ENCODE measurements at regions not wholly inside any gene's neighbourhood (a gene's known extent, or its start where the extent isn't known, plus 50 kb on each side); places are given as distances from the start of the nearest gene placed in this dataset.
"Not testable (repeated sequence)": the region's sequence is repeated elsewhere in the genome, so short reads cannot be mapped to it uniquely, and the experiment has no call there.

- DNase-seq (ENCODE audit: low spot score) (no peak), FAIRE-seq (no peak)
Observed at GRCh38 chr14:41295734-41296133, 310.9 kb upstream of the LRFN5 start.

DNA sequence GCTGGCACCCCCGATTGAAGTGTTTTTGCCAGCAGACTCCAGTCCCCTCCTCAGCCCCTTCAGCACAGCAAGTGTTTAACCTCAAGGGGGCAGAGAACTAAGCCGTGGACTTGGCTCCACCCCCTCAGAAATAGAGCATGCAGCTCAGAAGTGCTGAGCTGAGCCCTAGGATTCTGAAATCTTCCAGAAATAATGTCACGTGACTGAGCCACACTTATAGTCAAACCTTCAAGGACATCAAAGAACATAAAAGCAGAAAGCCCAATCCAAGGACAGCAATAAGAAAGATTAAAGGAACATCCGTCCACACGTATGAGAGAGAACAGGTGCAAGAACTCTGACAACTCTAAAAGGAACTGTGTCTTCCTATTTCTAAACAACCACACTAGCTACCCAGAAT, 317.7 kb upstream of the LRFN5 start:
- FAIRE-seq (no peak), DNase-seq (ENCODE audit: low spot score) (no peak)

GRCh38 chr14:41285186-41285748, 321.4 kb upstream of the LRFN5 start:
- no peak for DNase-seq (ENCODE audit: low spot score)
- no peak for FAIRE-seq

- no peak for FAIRE-seq
- no peak for DNase-seq (ENCODE audit: low spot score)
Observed at GRCh38 chr14:41280745-41281144, 325.9 kb upstream of the LRFN5 start.

DNA sequence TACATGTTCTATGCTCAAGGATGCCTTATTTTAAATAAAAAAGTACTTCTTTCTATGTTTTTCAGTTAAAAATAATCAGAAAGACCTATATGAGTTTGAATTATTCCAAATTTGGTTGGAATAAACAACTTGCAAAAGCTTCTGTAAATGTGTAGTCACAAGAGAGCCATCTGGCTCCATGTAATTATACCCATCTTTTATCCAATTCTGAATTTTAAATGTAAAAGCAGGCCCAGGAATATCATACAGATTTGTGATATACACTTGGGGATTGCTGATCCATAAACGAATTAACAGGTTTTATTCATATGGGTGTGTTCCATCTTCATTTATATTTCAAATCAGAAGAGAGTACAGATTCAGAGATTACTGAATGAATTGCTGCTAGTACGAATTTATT, 329.2 kb upstream of the LRFN5 start:
- no peak for FAIRE-seq
- no peak for DNase-seq (ENCODE audit: low spot score)

GRCh38 chr14:41257476-41257875, 349.2 kb upstream of the LRFN5 start:
- no peak for DNase-seq (ENCODE audit: low spot score)
- FAIRE-seq = no peak

DNA sequence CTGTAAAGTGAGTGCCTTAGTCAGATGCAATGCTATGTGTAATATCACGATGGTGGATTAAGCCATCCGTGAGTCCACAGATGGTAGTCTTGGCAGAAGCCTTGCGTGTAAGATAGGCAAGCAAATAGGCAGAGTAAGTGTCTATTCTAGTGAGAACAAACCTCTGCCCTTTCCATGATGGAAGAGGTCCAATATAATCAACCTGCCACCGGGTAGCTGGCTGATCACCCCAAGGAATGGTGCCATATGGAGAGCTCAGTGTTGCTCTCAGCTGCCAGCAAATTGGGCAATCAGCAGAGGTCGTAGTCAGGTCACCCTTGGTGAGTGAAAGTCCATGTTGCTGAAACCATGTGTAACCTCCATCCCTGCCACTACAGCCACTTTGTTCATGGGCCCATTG, 371.2 kb upstream of the LRFN5 start:
- FAIRE-seq = no peak
- DNase-seq (ENCODE audit: low spot score) = no peak

- DNase-seq (ENCODE audit: low spot score) = no peak
- FAIRE-seq = no peak
Observed at GRCh38 chr14:41230683-41231082, 376.0 kb upstream of the LRFN5 start.

DNA sequence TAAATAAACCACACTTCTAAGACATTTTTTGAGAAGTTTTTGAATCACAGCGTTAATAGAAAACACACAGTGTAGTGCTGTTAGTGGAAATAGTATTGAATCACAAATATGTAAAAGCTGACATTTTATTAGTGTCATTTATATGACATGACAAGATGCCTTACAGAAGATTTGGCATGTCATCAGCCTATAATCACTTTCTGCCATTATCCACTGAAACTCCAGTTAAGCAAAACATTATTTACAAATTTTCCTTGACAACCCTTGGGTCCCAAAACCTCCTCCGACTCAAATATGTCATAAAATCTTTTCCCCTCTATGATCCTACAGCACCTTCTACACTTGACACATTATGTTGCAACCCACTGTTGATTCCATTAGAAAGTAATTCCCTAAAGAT, 376.9 kb upstream of the LRFN5 start:
- no peak for FAIRE-seq
- no peak for DNase-seq (ENCODE audit: low spot score)

DNA sequence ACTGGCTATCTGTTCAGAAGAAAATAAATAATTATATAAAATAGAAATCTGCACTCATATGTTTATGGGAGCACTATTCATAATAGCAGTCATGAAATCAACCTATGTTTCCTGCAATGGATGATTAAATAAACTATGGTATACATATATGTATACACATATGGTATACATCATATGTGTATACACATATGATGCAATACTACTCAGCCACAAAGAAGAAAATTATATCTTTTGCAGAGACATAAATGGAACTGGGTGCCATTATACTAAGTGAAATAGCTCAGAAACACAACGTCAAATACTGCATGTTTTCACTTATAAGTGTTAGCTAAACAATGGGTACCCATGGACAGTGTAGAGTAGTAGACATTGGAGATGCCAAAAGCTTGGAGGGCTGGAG, 381.2 kb upstream of the LRFN5 start:
- DNase-seq (ENCODE audit: low spot score) (no peak), FAIRE-seq (no peak)

DNA sequence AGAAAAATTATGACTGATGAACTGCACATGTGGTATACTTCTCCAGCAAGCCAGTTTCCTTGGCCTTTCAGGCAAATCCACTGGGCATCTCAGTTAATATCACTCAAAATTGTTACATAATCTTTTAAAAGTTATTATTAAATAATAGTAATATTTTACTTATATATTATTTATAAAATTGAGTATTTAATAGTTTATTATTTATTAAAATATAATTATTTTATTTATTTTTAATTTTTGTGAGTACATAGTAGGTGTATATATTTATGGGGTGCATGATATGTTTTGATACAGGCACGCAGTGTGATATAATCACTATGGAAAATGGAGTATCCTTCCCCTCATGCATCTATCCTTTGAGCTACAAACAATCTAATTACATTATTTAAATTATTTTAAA, 384.1 kb upstream of the LRFN5 start:
- no peak for DNase-seq (ENCODE audit: low spot score)
- no peak for FAIRE-seq

DNA sequence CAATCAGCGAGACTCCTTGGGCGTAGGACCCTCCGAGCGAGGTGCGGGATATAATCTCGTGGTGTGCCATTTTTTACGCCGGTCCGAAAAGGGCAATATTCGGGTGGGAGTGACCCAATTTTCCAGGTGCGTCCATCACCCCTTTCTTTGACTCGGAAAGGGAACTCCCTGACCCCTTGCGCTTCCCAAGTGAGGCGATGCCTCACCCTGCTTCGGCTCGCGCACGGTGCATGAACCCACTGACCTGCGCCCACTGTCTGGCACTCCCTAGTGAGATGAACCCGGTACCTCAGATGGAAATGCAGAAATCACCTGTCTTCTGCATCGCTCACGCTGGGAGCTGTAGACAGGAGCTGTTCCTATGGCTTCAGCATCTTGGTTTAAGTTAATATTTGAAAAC, 391.7 kb upstream of the LRFN5 start:
- DNase-seq (ENCODE audit: low spot score); FAIRE-seq: not testable (repeated sequence)

GRCh38 chr14:41201696-41202095, 405.0 kb upstream of the LRFN5 start:
- FAIRE-seq (peak; percentile 26), DNase-seq (ENCODE audit: low spot score) (no peak)

DNA sequence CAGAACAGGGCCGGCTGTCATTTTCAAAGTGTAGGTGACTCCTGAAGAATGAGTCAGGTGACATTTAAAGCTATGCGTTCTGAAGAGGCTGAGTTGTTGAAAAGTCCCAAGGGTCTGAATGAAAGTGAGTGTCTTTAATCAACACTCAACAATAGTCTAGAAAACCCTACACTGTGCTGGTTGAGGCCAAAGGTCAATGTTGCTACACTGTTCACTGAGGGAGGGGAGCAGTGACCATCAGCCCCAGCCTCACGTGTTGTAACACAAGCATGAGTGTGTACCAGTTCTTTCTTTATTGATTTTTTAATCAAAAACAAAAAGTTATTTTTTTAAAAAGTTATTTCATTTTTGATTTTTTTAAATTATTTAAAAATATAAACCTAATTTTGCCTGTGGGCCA, 418.8 kb upstream of the LRFN5 start:
- FAIRE-seq (no peak), DNase-seq (ENCODE audit: low spot score) (no peak)

GRCh38 chr14:41171045-41171444, 435.6 kb upstream of the LRFN5 start:
- no peak for FAIRE-seq

GRCh38 chr14:41167040-41167439, 439.6 kb upstream of the LRFN5 start:
- no peak for DNase-seq (ENCODE audit: low spot score)
- no peak for FAIRE-seq

More at GRCh38 chr14:41171045-41171444, 435.6 kb upstream of the LRFN5 start:
- no peak for DNase-seq (ENCODE audit: low spot score)

DNA sequence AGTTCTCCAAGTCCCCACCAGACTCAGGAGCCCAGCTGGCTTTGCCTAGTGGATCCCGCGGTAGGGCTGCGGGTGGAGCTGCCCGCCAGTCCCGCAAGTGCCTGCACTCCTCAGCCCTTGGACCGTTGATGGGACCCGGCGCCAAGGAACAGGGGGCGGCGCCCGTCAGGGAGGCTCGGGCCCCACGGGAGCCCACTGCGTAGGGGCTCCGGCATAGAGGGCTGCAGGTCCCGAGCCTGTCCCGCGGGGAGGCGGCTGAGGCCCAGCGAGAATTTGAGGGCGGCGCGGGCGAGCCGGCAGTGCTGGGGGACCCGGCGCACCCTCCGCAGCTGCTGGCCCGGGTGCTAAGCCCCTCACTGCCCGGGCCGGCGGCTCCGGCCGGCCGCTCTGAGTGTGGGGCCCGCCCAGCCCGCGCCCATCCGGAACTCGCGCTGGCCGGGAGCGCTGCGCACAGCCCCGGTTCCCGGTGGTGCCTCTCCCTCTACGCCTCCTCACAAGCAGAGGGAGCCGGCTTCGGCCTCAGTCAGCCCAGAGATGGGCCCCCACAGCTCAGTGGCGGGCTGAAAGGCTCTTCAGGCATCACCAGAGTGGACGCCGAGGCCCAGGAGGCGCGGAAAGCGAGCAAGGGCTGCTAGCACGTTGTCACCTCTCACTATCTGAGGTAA, 452.4 kb upstream of the LRFN5 start:
- DNase-seq (ENCODE audit: low spot score) = no peak
- no peak for FAIRE-seq

DNA sequence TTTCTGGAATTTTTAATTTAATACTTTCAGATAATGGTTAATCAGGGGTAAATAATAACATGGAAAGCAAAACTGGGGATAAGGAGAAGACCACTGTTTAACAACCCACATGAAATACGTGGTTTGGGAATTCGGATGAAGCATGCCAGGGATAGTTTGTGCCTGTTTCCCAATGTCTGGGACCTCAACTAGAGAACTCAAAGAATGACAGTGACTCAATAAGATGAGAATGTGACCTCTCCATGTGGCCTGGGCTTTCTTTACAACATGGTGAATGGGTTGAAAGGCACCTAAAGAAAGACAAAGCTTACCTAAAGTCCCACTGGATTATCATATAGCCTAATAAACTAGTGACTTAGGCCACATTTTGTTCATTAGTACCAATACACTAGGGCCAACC, 460.3 kb upstream of the LRFN5 start:
- FAIRE-seq = no peak
- DNase-seq (ENCODE audit: low spot score) = no peak

GRCh38 chr14:41144370-41144769, 462.3 kb upstream of the LRFN5 start:
- DNase-seq (ENCODE audit: low spot score) (no peak), FAIRE-seq (no peak)

DNA sequence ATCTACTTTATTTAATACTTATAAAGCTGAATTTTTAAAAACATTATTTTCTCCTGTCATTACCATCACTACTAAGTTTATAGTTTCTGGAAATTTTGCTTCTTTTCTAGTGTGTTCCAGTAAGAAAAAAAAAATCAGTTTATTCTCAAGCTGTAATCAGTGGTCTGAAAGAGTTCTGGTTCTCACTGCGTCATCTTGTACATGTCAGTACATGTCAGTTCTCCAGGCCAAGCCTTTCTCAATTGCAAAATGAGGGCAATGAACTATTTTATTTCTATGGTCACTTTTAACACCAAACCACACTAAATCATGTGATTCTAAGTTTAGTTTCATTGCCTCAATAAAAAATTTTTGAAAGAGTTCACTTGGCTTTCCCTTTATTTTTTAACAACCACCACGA, 468.9 kb upstream of the LRFN5 start:
- DNase-seq (ENCODE audit: low spot score) = no peak
- FAIRE-seq = no peak

DNA sequence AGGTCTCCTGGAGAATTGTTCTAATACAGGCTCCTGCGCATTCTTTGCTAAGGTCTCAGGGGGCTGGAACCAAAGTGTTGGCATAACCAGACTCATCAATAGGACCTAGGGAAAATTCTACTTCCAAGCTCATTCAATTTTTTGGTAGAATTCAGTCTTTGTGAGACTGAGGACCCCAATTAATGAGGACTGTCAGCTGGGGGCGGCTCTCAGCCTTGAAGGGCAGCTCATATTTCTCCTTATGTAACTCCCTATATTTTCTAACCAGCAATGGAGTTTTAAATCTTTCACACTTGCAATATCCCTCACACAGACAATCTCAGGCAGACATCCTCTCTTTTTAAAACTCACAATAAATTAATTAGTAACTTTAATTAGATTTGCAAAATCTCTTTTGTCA, 476.4 kb upstream of the LRFN5 start:
- DNase-seq (ENCODE audit: low spot score) (no peak), FAIRE-seq (no peak)

GRCh38 chr14:41120402-41120801, 486.3 kb upstream of the LRFN5 start:
- no peak for FAIRE-seq
- DNase-seq (ENCODE audit: low spot score) = no peak

- FAIRE-seq (no peak), DNase-seq (ENCODE audit: low spot score) (no peak)
Observed at GRCh38 chr14:41096131-41096530, 510.5 kb upstream of the LRFN5 start.

GRCh38 chr14:41087056-41087455, 519.6 kb upstream of the LRFN5 start:
- DNase-seq (ENCODE audit: low spot score) (no peak), FAIRE-seq (no peak)

Data from RCC 7860 (cell line).